ENCODE measurements at regions not wholly inside any gene's neighbourhood (a gene's known extent, or its start where the extent isn't known, plus 50 kb on each side); places are given as distances from the start of the nearest gene placed in this dataset.

DNA sequence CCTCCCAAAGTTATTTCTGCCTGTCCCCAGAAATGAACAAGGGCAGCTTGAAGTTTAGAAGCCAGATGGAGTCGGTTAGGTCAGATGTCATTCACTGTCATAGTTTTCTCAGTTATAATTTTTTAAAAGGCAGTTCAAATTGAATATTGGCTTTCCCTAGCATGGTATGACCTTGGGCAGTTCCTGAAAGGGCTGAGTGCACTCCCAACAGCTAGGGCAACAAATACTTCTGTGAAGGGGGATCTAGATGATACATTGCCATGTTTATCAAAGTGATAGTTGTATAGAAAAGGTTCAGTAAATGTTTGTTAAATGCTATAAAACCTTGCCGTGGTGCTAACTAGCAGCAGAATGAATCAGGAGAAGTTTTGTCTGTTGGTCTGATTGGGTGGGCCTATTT, 938.1 kb upstream of the GRIA3 start:
- TF ChIP-seq, protein P1, sequence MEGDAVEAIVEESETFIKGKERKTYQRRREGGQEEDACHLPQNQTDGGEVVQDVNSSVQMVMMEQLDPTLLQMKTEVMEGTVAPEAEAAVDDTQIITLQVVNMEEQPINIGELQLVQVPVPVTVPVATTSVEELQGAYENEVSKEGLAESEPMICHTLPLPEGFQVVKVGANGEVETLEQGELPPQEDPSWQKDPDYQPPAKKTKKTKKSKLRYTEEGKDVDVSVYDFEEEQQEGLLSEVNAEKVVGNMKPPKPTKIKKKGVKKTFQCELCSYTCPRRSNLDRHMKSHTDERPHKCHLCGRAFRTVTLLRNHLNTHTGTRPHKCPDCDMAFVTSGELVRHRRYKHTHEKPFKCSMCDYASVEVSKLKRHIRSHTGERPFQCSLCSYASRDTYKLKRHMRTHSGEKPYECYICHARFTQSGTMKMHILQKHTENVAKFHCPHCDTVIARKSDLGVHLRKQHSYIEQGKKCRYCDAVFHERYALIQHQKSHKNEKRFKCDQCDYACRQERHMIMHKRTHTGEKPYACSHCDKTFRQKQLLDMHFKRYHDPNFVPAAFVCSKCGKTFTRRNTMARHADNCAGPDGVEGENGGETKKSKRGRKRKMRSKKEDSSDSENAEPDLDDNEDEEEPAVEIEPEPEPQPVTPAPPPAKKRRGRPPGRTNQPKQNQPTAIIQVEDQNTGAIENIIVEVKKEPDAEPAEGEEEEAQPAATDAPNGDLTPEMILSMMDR (IDR thresholded peaks at IDR 0.05; ENCODE audit: borderline replicate concordance, extremely low read depth, low read length, poor library complexity, severe bottlenecking) = no peak
- no peak for TF ChIP-seq EZH2 (IDR thresholded peaks at IDR 0.05; ENCODE audit: borderline replicate concordance, low read depth, low read length, severe bottlenecking)

Data from DND-41 (cell line).